Thyroid gland (tissue), 4 donors: ENCODE measurements at regions not wholly inside any gene's neighbourhood (a gene's known extent, or its start where the extent isn't known, plus 50 kb on each side); places are given as distances from the start of the nearest gene placed in this dataset.

ENCODE experiments used
- POLR2A ChIP-seq, 2 donors: fragments of 450-650 bp; IDR thresholded peaks; one replicate each; pipeline ENCODE4 v1.6.1; 2017; ENCODE audit warnings: antibody characterized with exemption in 2 of 2, mild to moderate bottlenecking in 2 of 2, moderate library complexity in 1 of 2
- TF ChIP-seq, protein P1 (sequence below), 6 experiments: fragments of 200-600 bp in 3 of 6; fragments of 450-650 bp in 3 of 6; sonication (generic) in 3 of 6; IDR thresholded peaks; one replicate each; pipeline ENCODE4 v1.5.1; 2016 to 2019; ENCODE audit warnings: antibody characterized with exemption in 6 of 6, mild to moderate bottlenecking in 2 of 6, inconsistent platforms in 1 of 6, moderate library complexity in 1 of 6

DNA sequence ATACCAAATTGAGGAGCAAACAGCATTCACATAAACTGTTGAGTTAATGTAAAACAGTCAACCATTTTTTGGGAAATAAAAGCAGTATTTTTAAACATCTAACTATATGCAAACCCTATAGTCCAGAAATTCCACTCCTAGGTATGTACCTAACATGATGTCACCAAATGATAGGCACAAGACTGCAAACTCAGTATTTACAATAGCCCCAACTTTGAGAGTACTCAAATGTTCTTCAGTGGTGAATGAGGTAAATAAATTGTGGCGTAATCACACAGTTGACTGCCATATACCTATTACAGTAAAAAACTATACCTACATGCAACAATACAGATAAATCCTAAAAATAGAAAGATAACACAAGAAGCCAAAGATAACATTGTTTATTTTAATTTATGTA, 1243.8 kb upstream of the ADGRL3 start:
- TF ChIP-seq, protein P1, sequence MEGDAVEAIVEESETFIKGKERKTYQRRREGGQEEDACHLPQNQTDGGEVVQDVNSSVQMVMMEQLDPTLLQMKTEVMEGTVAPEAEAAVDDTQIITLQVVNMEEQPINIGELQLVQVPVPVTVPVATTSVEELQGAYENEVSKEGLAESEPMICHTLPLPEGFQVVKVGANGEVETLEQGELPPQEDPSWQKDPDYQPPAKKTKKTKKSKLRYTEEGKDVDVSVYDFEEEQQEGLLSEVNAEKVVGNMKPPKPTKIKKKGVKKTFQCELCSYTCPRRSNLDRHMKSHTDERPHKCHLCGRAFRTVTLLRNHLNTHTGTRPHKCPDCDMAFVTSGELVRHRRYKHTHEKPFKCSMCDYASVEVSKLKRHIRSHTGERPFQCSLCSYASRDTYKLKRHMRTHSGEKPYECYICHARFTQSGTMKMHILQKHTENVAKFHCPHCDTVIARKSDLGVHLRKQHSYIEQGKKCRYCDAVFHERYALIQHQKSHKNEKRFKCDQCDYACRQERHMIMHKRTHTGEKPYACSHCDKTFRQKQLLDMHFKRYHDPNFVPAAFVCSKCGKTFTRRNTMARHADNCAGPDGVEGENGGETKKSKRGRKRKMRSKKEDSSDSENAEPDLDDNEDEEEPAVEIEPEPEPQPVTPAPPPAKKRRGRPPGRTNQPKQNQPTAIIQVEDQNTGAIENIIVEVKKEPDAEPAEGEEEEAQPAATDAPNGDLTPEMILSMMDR (IDR thresholded peaks at IDR 0.05), result no peak
- TF ChIP-seq POLR2A (IDR thresholded peaks at IDR 0.05), result no peak
